GM12878 (cell line): ENCODE measurements at regions not wholly inside any gene's neighbourhood (a gene's known extent, or its start where the extent isn't known, plus 50 kb on each side); places are given as distances from the start of the nearest gene placed in this dataset.

ENCODE experiments used
- HCFC1 ChIP-seq: fragments of 150-350 bp; IDR thresholded peaks from 2 replicates; pipeline ENCODE4 v1.6.1; 2014; ENCODE audit warnings: low read length
- KLF5 ChIP-seq: fragments of 450-650 bp; IDR thresholded peaks from 2 replicates; pipeline ENCODE4 v1.6.1; 2014; ENCODE audit warnings: mild to moderate bottlenecking; ENCODE audit not compliant: partially characterized antibody
- LARP7 ChIP-seq: fragments of 450-650 bp; IDR thresholded peaks from 2 replicates; pipeline ENCODE4 v1.6.1; 2017; ENCODE audit warnings: mild to moderate bottlenecking
- POLR2A ChIP-seq: IDR thresholded peaks from 2 replicates; pipeline ENCODE4 v1.6.1; 2011; ENCODE audit warnings: low read depth, mild to moderate bottlenecking, low read length
- SREBF2 ChIP-seq: IDR thresholded peaks from 2 replicates; pipeline ENCODE4 v1.6.1; 2012; ENCODE audit warnings: mild to moderate bottlenecking, low read length
- YY1 ChIP-seq: IDR thresholded peaks from 2 replicates; pipeline ENCODE4 v1.6.1; 2011; ENCODE audit warnings: low read depth, mild to moderate bottlenecking, low read length

- no peak for TF ChIP-seq HCFC1
- TF ChIP-seq YY1, result no peak
- no peak for TF ChIP-seq SREBF2
- TF ChIP-seq KLF5, result no peak
- no peak for TF ChIP-seq LARP7
- no peak for TF ChIP-seq POLR2A
Observed at GRCh38 chr10:31751051-31751737, 177.4 kb downstream of the ARHGAP12 start.
